ENCODE measurements at regions not wholly inside any gene's neighbourhood (a gene's known extent, or its start where the extent isn't known, plus 50 kb on each side); places are given as distances from the start of the nearest gene placed in this dataset.

GRCh38 chr6:868201-868600 is 175.3 kb upstream of the EXOC2 start:
- no peak for TF ChIP-seq CTCF (IDR thresholded peaks at IDR 0.05)
- TF ChIP-seq POLR2A (IDR thresholded peaks at IDR 0.05) = no peak

Measured in breast epithelium (tissue), 3 donors.